SU-DHL-6 (cell line): ENCODE measurements at regions not wholly inside any gene's neighbourhood (a gene's known extent, or its start where the extent isn't known, plus 50 kb on each side); places are given as distances from the start of the nearest gene placed in this dataset.

ENCODE experiments used
- H2AFZ ChIP-seq: fragments of 200-600 bp; sonication (generic); 2 replicates; pipeline ENCODE4 v1.6.1; 2014; ENCODE audit warnings: low read depth, mild to moderate bottlenecking, moderate library complexity, mixed read lengths, antibody characterized with exemption, low read length; ENCODE audit not compliant: severe bottlenecking
- H3F3A ChIP-seq: fragments of 200-600 bp; shearing (Covaris generic); 2 replicates; pipeline ENCODE4 v1.6.0; 2016; ENCODE audit warnings: antibody characterized with exemption, mild to moderate bottlenecking; ENCODE audit not compliant: insufficient read depth
- H3K27ac ChIP-seq: fragments of 200-600 bp; sonication (generic); 2 replicates; pipeline ENCODE4 v1.5.1; 2016; ENCODE audit warnings: low read depth, mild to moderate bottlenecking, low read length, moderate library complexity, mixed read lengths
- H3K27me3 ChIP-seq: fragments of 200-600 bp; sonication (generic), shearing (Covaris generic); 2 replicates; pipeline ENCODE4 v1.6.0; 2014; ENCODE audit warnings: mild to moderate bottlenecking, low read length
- H3K36me3 ChIP-seq: fragments of 200-600 bp; sonication (generic); 2 replicates; pipeline ENCODE4 v1.6.1; 2014; ENCODE audit warnings: mild to moderate bottlenecking, low read length, mixed read lengths
- H3K4me2 ChIP-seq: fragments of 300-600, 200-600 bp; shearing (Covaris generic), sonication (generic); 2 replicates; pipeline ENCODE4 v1.6.0; 2014; ENCODE audit warnings: low read length, low read depth, mild to moderate bottlenecking; ENCODE audit not compliant: poor library complexity, severe bottlenecking
- H3K4me3 ChIP-seq: fragments of 200-600 bp; sonication (generic); 2 replicates; pipeline ENCODE4 v1.5.1; 2014; ENCODE audit warnings: antibody characterized with exemption, low read length, mild to moderate bottlenecking, mixed read lengths; ENCODE audit not compliant: insufficient read depth, poor library complexity, severe bottlenecking
- H3K79me2 ChIP-seq: fragments of 200-600 bp; sonication (generic); 2 replicates; pipeline ENCODE4 v1.6.1; 2014; ENCODE audit warnings: mild to moderate bottlenecking, low read length, moderate library complexity; ENCODE audit not compliant: insufficient read depth
- H3K9ac ChIP-seq: fragments of 200-600 bp; sonication (generic); 2 replicates; pipeline ENCODE4 v1.7.0; 2014; ENCODE audit warnings: mild to moderate bottlenecking, low read length
- H3K9me2 ChIP-seq: fragments of 200-600 bp; sonication (generic); replicated peaks from 2 replicates; pipeline ENCODE4 v1.6.1; 2014; ENCODE audit warnings: low read length; ENCODE audit not compliant: insufficient read depth
- H3K9me3 ChIP-seq: fragments of 200-600 bp; sonication (generic); 2 replicates; pipeline ENCODE4 v1.6.1; 2014; ENCODE audit warnings: low read length, mixed read lengths; ENCODE audit not compliant: insufficient read depth
- H4K20me1 ChIP-seq: fragments of 200-600 bp; sonication (generic); 2 replicates; pipeline ENCODE4 v1.6.1; 2014; ENCODE audit warnings: low read depth, mild to moderate bottlenecking, antibody characterized with exemption, low read length, moderate library complexity, mixed read lengths
- CTCF ChIP-seq: fragments of 200-600 bp; sonication (generic); IDR thresholded peaks from one replicate; pipeline ENCODE4 v1.5.1; 2017; ENCODE audit warnings: antibody characterized with exemption, mild to moderate bottlenecking, low read length, moderate library complexity; ENCODE audit not compliant: insufficient read depth, poor library complexity, severe bottlenecking
- EZH2phosphoT487 ChIP-seq: fragments of 200-600 bp; sonication (generic), shearing (Covaris generic); conservative IDR thresholded peaks from 2 replicates; pipeline ENCODE4 v1.6.1; 2018; ENCODE audit warnings: mild to moderate bottlenecking, antibody characterized with exemption, low read length, moderate library complexity, mixed read lengths

- Histone ChIP-seq H2AFZ (no peak overlapping the region), H3K79me2 (no peaks in the 10 kb centered on the region), H3K4me2 (no peak overlapping the region), H3K9me3 (no peaks in the 10 kb centered on the region), H3K36me3 (peaks cover 3% of the 10 kb centered on the region; the same call in 1 of the 2 replicates), H3K27ac (no peak overlapping the region), H4K20me1 (no peaks in the 10 kb centered on the region), H3K9me2 (no peaks in the 10 kb centered on the region), H3K27me3 (no peaks in the 10 kb centered on the region), H3F3A (no peaks in the 10 kb centered on the region), H3K9ac (no peak overlapping the region), H3K4me3 (no peak overlapping the region)
- TF ChIP-seq CTCF (no peak), EZH2phosphoT487 (no peak)
Measured at GRCh38 chr12:104890476-104891096, 67.5 kb downstream of the SLC41A2 start.

GRCh38 chr12:104889735-104890134 is 68.4 kb downstream of the SLC41A2 start:
- no peak overlapping the region for H3K9ac ChIP-seq
- H3K9me3 ChIP-seq: no peaks in the 10 kb centered on the region
- H3K4me2 ChIP-seq: no peak overlapping the region
- no peaks in the 10 kb centered on the region for H3K27me3 ChIP-seq
- no peaks in the 10 kb centered on the region for H3K9me2 ChIP-seq
- no peaks in the 10 kb centered on the region for H3K79me2 ChIP-seq
- H2AFZ ChIP-seq: no peak overlapping the region
- no peaks in the 10 kb centered on the region for H3F3A ChIP-seq
- H3K4me3 ChIP-seq: no peak overlapping the region
- H3K27ac ChIP-seq: no peak overlapping the region
- TF ChIP-seq CTCF (no peak), EZH2phosphoT487 (no peak)
- H4K20me1 ChIP-seq: no peaks in the 10 kb centered on the region
- H3K36me3 ChIP-seq: peaks cover 3% of the 10 kb centered on the region; the same call in 1 of the 2 replicates

GRCh38 chr12:104888892-104889291 is 69.2 kb downstream of the SLC41A2 start:
- Histone ChIP-seq H3F3A (no peaks in the 10 kb centered on the region), H3K9me2 (no peaks in the 10 kb centered on the region), H3K27ac (no peak overlapping the region), H3K27me3 (no peaks in the 10 kb centered on the region), H3K4me3 (no peak overlapping the region), H3K9me3 (no peaks in the 10 kb centered on the region), H3K36me3 (peaks cover 3% of the 10 kb centered on the region; the same call in 1 of the 2 replicates), H3K9ac (no peak overlapping the region), H3K79me2 (no peaks in the 10 kb centered on the region), H3K4me2 (no peak overlapping the region), H4K20me1 (no peaks in the 10 kb centered on the region), H2AFZ (no peak overlapping the region)
- TF ChIP-seq CTCF: no peak
- TF ChIP-seq EZH2phosphoT487: no peak

GRCh38 chr12:104888481-104888880 is 69.6 kb downstream of the SLC41A2 start:
- Histone ChIP-seq H2AFZ (no peak overlapping the region), H3K27ac (no peak overlapping the region), H3K36me3 (peaks cover 3% of the 10 kb centered on the region; the same call in 1 of the 2 replicates), H3K9ac (no peak overlapping the region), H3K9me2 (no peaks in the 10 kb centered on the region), H3K4me2 (no peak overlapping the region), H3K27me3 (no peaks in the 10 kb centered on the region), H3K79me2 (no peaks in the 10 kb centered on the region), H4K20me1 (no peaks in the 10 kb centered on the region), H3F3A (no peaks in the 10 kb centered on the region), H3K4me3 (no peak overlapping the region), H3K9me3 (no peaks in the 10 kb centered on the region)
- TF ChIP-seq CTCF: no peak
- no peak for TF ChIP-seq EZH2phosphoT487
